ENCODE measurements at regions not wholly inside any gene's neighbourhood (a gene's known extent, or its start where the extent isn't known, plus 50 kb on each side); places are given as distances from the start of the nearest gene placed in this dataset.
"Not testable (repeated sequence)": the region's sequence is repeated elsewhere in the genome, so short reads cannot be mapped to it uniquely, and the experiment has no call there.

- no peak for DNase-seq (ENCODE audit: low spot score)
Observed at GRCh38 chr17:77821114-77821513, 137.4 kb upstream of the TNRC6C start.

- no peak for DNase-seq (ENCODE audit: low spot score)
Observed at GRCh38 chr17:77822302-77823030, 136.0 kb upstream of the TNRC6C start.

- no peak for DNase-seq (ENCODE audit: low spot score)
Observed at GRCh38 chr17:77824102-77824779, 134.3 kb upstream of the TNRC6C start.

- no peak for DNase-seq (ENCODE audit: low spot score)
Observed at GRCh38 chr17:77824780-77825280, 133.7 kb upstream of the TNRC6C start.

GRCh38 chr17:77825621-77826020 is 132.9 kb upstream of the TNRC6C start:
- no peak for DNase-seq (ENCODE audit: low spot score)

GRCh38 chr17:77826132-77826873 is 132.2 kb upstream of the TNRC6C start:
- DNase-seq (ENCODE audit: low spot score) = no peak

GRCh38 chr17:77827039-77827438 is 131.5 kb upstream of the TNRC6C start:
- no peak for DNase-seq (ENCODE audit: low spot score)

GRCh38 chr17:77827511-77827910 is 131.0 kb upstream of the TNRC6C start:
- no peak for DNase-seq (ENCODE audit: low spot score)

- no peak for DNase-seq (ENCODE audit: low spot score)
Observed at GRCh38 chr17:77828749-77829539, 129.6 kb upstream of the TNRC6C start.

- peak; percentile 75 for DNase-seq (ENCODE audit: low spot score)
Observed at GRCh38 chr17:77829843-77830799, 128.4 kb upstream of the TNRC6C start.

- no peak for DNase-seq (ENCODE audit: low spot score)
Observed at GRCh38 chr17:77830816-77831473, 127.6 kb upstream of the TNRC6C start.

- no peak for DNase-seq (ENCODE audit: low spot score)
Observed at GRCh38 chr17:77831474-77832179, 126.9 kb upstream of the TNRC6C start.

- no peak for DNase-seq (ENCODE audit: low spot score)
Observed at GRCh38 chr17:77832180-77832560, 126.3 kb upstream of the TNRC6C start.

GRCh38 chr17:77833769-77834168 is 124.7 kb upstream of the TNRC6C start:
- DNase-seq (ENCODE audit: low spot score) = no peak

GRCh38 chr17:77834170-77835115 is 124.1 kb upstream of the TNRC6C start:
- no peak for DNase-seq (ENCODE audit: low spot score)

GRCh38 chr17:77836557-77837041 is 121.9 kb upstream of the TNRC6C start:
- no peak for DNase-seq (ENCODE audit: low spot score)

- DNase-seq (ENCODE audit: low spot score) = not testable (repeated sequence)
Observed at GRCh38 chr17:77837072-77837471, 121.4 kb upstream of the TNRC6C start.

- no peak for DNase-seq (ENCODE audit: low spot score)
Observed at GRCh38 chr17:77837917-77838316, 120.6 kb upstream of the TNRC6C start.

Data from left forelimb (tissue), 1 donor.